ENCODE measurements at regions not wholly inside any gene's neighbourhood (a gene's known extent, or its start where the extent isn't known, plus 50 kb on each side); places are given as distances from the start of the nearest gene placed in this dataset.
"Not testable (repeated sequence)": the region's sequence is repeated elsewhere in the genome, so short reads cannot be mapped to it uniquely, and the experiment has no call there.

DNA sequence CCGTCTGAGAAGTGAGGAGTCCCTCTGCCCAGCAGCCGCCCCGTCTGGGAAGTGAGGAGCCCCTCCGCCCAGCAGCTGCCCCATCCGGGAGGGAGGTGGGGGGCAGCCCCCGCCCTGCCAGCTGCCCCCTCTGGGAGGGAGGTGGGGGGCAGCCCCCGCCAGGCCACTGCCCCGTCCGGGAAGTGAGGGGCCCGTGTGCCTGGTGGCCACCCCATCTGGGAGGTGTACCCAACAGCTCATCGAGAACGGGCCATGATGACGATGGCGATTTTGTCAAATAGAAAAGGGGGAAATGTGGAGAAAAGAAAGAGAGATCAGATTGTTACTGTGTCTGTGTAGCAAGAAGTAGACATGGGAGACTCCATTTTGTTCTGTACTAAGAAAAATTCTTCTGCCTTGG is 208.8 kb downstream of the KDM5D start:
- H3K27me3 ChIP-seq (ENCODE audit: control insufficient read depth, insufficient read depth); H3K4me3 ChIP-seq (ENCODE audit: low read length); H3K4me1 ChIP-seq (ENCODE audit: control insufficient read depth, insufficient read depth, low read length); ATAC-seq; intact Hi-C loops (cut with DNase I); DNase-seq; H3K27ac ChIP-seq (ENCODE audit: low read length); H3K9me3 ChIP-seq (ENCODE audit: control insufficient read depth, low read length): not testable (repeated sequence)
- 93% methylated on average over 14 of the region's 14 CpGs for WGBS

DNA sequence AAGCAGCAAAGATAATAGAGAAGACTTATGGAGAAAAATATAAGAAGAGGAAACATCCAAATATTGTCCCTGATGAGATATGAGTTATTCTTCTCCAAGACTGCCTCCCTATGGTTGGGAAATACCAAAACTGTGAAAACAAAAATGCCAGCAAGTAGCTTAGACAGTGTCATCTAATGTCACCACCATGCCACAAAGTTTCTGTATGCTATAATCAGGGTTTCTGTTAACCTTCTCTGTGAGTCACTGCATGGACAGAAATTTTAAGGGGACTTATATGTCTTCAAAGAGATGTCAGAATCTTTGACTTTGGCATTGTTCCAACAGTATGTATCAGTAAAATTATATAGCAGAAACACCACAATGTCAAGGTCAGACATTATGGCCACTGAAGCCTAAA is 222.6 kb downstream of the KDM5D start:
- no peaks in the 10 kb centered on the region for H3K27me3 ChIP-seq (ENCODE audit: control insufficient read depth, insufficient read depth)
- no peaks in the 10 kb centered on the region for H3K9me3 ChIP-seq (ENCODE audit: control insufficient read depth, low read length)
- DNase-seq (no peak), ATAC-seq (no peak)
- intact Hi-C loops (cut with DNase I), result no loop called here
- no peak overlapping the region for H3K27ac ChIP-seq (ENCODE audit: low read length)
- no peak overlapping the region for H3K4me3 ChIP-seq (ENCODE audit: low read length)
- H3K4me1 ChIP-seq (ENCODE audit: control insufficient read depth, insufficient read depth, low read length), result no peaks in the 10 kb centered on the region

DNA sequence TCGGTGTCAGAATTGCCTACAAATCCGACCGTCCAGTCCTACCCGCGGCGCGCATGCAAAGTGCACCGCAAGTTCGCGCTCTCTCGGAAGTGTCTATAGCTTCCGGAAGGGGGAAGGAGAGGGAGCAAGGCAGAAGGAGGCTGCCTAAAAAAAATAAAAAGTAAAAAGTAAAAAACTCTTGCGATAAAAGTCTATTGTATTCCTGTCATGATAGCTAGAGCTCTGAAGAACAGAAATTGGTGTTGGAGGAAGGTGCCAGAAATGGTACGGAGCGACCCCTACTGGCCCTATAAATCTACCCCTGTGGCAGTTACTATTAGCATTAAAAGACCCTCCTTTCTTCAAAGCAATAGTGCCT is 241.5 kb downstream of the KDM5D start:
- Histone ChIP-seq H3K27ac (ENCODE audit: low read length) (no peak overlapping the region), H3K4me3 (ENCODE audit: low read length) (no peak overlapping the region), H3K4me1 (ENCODE audit: control insufficient read depth, insufficient read depth, low read length) (no peaks in the 10 kb centered on the region), H3K9me3 (ENCODE audit: control insufficient read depth, low read length) (no peaks in the 10 kb centered on the region), H3K27me3 (ENCODE audit: control insufficient read depth, insufficient read depth) (no peaks in the 10 kb centered on the region)
- DNase-seq (no peak), ATAC-seq (no peak)
- intact Hi-C loops (cut with DNase I), result no loop called here
- WGBS, result 30% methylated on average over 15 of the region's 15 CpGs

DNA sequence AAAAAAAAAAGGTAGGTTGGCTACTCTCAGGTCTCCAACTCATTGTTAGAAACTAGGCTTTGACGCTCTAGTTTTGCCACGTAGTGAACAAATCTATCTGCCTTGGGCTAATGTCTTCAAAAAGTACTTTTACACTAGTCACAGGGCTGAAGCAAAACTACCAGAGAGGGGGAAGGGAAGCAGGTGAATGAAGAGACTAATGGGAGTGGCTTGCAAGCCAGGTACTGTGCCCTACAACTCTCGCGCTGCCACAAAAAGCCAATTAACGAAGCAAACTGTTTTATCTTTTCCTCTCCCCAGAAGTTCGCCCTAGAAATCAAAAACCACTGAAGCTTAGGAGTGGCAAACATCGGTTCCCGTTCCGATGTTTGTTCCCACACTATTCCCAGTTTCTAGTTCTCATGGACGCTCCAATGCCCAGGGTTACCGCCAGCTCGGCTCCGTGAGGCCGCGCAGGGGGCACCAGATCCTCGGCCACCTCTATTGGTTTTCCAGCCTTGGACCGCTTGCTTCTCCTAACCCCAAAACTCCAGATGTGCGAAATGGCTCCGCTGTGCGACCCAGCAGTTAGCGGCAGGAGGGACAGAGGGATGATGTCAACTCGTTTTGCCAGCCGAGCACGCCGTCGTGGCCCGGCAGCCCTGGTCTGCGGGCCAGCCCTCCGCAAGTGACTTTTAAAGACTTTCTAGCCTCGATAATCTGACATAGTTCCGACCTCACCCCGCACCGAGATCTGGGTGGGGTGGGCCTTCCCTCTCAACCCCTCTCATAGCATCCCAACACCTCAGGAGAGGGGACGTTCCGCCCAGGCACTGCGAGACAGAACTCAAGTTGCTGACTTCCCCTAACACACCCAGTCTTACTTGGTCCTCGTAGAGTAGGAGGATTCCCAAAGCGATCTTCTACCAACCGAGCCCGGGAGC is 242.1 kb downstream of the KDM5D start:
- intact Hi-C loops (cut with DNase I), result no loop called here
- WGBS, result 24% methylated on average over 40 of the region's 40 CpGs
- H3K4me1 ChIP-seq (ENCODE audit: control insufficient read depth, insufficient read depth, low read length), result no peaks in the 10 kb centered on the region
- ATAC-seq (no peak), DNase-seq (no peak)
- no peak overlapping the region for H3K4me3 ChIP-seq (ENCODE audit: low read length)
- no peaks in the 10 kb centered on the region for H3K9me3 ChIP-seq (ENCODE audit: control insufficient read depth, low read length)
- H3K27me3 ChIP-seq (ENCODE audit: control insufficient read depth, insufficient read depth), result no peaks in the 10 kb centered on the region
- H3K27ac ChIP-seq (ENCODE audit: low read length), result no peak overlapping the region

DNA sequence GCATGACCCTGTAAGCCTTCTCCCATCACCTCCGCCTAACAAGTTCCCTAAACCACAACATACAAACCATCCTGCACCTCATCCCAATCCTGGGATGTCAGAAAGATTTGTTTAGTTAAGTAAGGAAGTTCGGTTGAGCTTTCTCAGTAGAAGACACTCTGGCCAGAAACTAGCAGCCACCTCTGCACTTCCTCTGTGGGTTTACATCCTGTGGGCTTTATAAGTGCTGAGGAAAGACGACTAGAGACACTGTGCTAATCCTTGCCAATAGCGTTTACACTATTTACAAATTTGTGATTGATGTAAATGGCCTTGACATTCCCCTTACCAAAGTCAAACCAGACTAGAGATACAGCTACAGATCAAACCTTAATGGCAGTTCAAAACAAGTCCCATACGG is 246.0 kb downstream of the KDM5D start:
- H3K27ac ChIP-seq (ENCODE audit: low read length), result no peak overlapping the region

DNA sequence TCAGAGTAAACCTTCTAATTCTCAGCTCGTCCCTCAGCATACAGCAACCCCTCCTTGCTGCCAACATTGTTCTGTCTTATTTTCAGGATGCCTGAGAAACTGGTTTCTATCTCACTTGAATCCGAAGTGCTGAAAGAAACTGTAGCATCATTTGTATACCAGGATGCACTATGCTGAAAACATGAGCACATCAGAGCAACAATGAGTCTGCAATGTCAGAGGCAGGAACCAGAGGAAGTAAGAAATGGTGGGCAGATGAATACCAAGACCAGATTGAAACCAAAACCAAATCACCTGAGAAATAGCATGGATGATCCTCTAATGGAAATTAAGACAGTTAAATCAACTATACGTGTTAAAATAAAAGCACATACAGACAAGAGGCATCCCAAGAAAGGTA is 257.0 kb downstream of the KDM5D start:
- H3K4me1 ChIP-seq (ENCODE audit: control insufficient read depth, insufficient read depth, low read length), result no peaks in the 10 kb centered on the region
- no peak overlapping the region for H3K4me3 ChIP-seq (ENCODE audit: low read length)
- ATAC-seq, result no peak
- no peaks in the 10 kb centered on the region for H3K9me3 ChIP-seq (ENCODE audit: control insufficient read depth, low read length)
- no peak for DNase-seq
- H3K27me3 ChIP-seq (ENCODE audit: control insufficient read depth, insufficient read depth), result no peaks in the 10 kb centered on the region
- WGBS, result 62% methylated on average over 3 of the region's 3 CpGs
- H3K27ac ChIP-seq (ENCODE audit: low read length), result no peak overlapping the region
- intact Hi-C loops (cut with DNase I), result no loop called here

More for the DNA sequence above, 246.0 kb downstream of the KDM5D start:
- Histone ChIP-seq H3K27me3 (ENCODE audit: control insufficient read depth, insufficient read depth) (no peaks in the 10 kb centered on the region), H3K4me3 (ENCODE audit: low read length) (no peak overlapping the region), H3K4me1 (ENCODE audit: control insufficient read depth, insufficient read depth, low read length) (no peaks in the 10 kb centered on the region), H3K9me3 (ENCODE audit: control insufficient read depth, low read length) (no peaks in the 10 kb centered on the region)
- DNase-seq (no peak), ATAC-seq (no peak)
- 56% methylated on average over 5 of the region's 5 CpGs for WGBS
- intact Hi-C loops (cut with DNase I), result no loop called here

DNA sequence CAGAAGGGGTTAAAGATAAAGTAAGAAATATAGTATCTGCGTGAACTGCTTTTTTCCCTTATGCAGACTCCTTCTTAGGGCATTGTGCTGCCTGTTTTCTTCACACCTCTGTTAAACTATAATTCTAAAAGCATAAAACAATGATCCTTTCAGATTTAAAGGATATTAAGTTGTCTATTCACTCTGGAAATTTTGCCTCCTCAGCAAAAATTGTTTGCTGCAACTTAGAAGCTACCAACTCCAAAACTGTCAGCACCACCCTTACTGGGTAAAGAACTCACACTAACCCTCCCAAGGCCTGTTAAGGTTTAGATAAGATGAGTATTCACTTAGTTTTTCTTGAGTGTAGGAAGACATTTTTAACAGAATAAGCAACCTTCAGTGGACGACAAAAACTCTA is 259.5 kb downstream of the KDM5D start:
- no peak overlapping the region for H3K27ac ChIP-seq (ENCODE audit: low read length)
- no peaks in the 10 kb centered on the region for H3K27me3 ChIP-seq (ENCODE audit: control insufficient read depth, insufficient read depth)
- no peak overlapping the region for H3K4me3 ChIP-seq (ENCODE audit: low read length)
- H3K9me3 ChIP-seq (ENCODE audit: control insufficient read depth, low read length), result no peaks in the 10 kb centered on the region
- intact Hi-C loops (cut with DNase I), result no loop called here
- H3K4me1 ChIP-seq (ENCODE audit: control insufficient read depth, insufficient read depth, low read length), result no peaks in the 10 kb centered on the region
- ATAC-seq (no peak), DNase-seq (no peak)
- WGBS, result 82% methylated on average over 2 of the region's 2 CpGs

DNA sequence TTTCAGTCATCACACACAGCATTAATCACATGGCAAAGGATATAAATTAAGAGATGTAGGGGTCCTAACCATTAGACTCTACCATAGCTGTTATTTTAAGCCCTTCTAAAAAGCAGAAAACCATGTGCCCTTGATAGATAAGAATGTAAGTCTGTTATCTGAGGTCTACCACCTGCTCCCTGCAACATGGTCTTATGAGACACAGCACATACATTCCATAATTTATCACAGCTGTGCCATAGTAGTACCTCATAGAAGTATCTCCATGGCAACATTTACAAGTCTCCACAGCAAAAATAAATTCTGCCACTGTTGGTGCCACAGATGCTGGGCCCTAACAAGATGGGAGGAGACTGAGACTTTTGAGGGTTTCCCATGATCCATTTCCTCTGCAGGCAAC is 265.4 kb downstream of the KDM5D start:
- Histone ChIP-seq H3K4me1 (ENCODE audit: control insufficient read depth, insufficient read depth, low read length) (no peaks in the 10 kb centered on the region), H3K27ac (ENCODE audit: low read length) (no peak overlapping the region), H3K4me3 (ENCODE audit: low read length) (no peak overlapping the region), H3K9me3 (ENCODE audit: control insufficient read depth, low read length) (no peaks in the 10 kb centered on the region), H3K27me3 (ENCODE audit: control insufficient read depth, insufficient read depth) (no peaks in the 10 kb centered on the region)
- ATAC-seq (no peak), DNase-seq (no peak)
- intact Hi-C loops (cut with DNase I), result no loop called here

DNA sequence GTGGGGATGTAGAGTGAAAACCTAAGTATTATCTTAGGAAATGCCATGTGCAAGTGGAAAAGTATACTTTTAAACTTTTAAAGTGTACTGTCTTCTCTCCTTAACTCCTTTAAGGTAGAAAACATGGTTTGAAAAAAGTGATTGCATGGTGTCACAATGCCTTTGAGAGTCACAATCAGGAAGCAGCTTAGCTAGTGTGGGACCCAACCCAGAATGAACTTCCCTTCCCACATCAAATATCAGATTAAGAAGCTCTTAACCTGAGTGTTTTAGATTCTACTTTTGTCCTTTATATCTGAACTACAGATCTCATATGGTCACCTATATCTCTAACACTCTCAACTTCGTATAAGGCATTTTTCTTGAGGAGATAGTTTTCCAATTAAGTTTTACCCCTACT is 266.6 kb downstream of the KDM5D start:
- DNase-seq, result no peak
- intact Hi-C loops (cut with DNase I), result no loop called here
- H3K27me3 ChIP-seq (ENCODE audit: control insufficient read depth, insufficient read depth), result no peaks in the 10 kb centered on the region
- no peak for ATAC-seq
- no peak overlapping the region for H3K4me3 ChIP-seq (ENCODE audit: low read length)
- 42% methylated on average over 1 of the region's 1 CpG for WGBS
- H3K4me1 ChIP-seq (ENCODE audit: control insufficient read depth, insufficient read depth, low read length), result no peaks in the 10 kb centered on the region
- H3K9me3 ChIP-seq (ENCODE audit: control insufficient read depth, low read length), result no peaks in the 10 kb centered on the region
- H3K27ac ChIP-seq (ENCODE audit: low read length), result no peak overlapping the region

DNA sequence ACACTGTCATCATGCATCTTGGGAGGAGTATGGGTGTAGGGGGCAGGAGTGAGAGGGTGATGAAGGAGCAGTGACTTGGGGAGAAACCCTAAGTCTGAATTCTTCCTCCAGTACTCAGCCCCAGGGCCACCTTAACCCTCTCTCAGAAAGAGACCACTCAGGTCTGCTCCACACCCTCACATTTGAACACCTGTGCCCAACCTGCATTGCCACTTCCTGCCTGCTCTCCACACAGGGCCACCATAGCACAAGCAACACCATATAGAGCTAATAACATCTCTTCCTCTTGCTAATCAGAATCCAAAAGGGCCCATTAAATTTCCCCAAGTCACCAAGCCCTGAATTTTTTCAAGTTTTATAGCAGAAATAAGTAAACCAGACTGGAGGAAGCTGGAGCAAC is 278.7 kb downstream of the KDM5D start:
- ATAC-seq, result no peak
- no peaks in the 10 kb centered on the region for H3K27me3 ChIP-seq (ENCODE audit: control insufficient read depth, insufficient read depth)
- intact Hi-C loops (cut with DNase I), result no loop called here
- DNase-seq, result no peak
- H3K9me3 ChIP-seq (ENCODE audit: control insufficient read depth, low read length), result no peaks in the 10 kb centered on the region
- H3K4me1 ChIP-seq (ENCODE audit: control insufficient read depth, insufficient read depth, low read length), result no peaks in the 10 kb centered on the region
- H3K27ac ChIP-seq (ENCODE audit: low read length), result no peak overlapping the region
- no peak overlapping the region for H3K4me3 ChIP-seq (ENCODE audit: low read length)

DNA sequence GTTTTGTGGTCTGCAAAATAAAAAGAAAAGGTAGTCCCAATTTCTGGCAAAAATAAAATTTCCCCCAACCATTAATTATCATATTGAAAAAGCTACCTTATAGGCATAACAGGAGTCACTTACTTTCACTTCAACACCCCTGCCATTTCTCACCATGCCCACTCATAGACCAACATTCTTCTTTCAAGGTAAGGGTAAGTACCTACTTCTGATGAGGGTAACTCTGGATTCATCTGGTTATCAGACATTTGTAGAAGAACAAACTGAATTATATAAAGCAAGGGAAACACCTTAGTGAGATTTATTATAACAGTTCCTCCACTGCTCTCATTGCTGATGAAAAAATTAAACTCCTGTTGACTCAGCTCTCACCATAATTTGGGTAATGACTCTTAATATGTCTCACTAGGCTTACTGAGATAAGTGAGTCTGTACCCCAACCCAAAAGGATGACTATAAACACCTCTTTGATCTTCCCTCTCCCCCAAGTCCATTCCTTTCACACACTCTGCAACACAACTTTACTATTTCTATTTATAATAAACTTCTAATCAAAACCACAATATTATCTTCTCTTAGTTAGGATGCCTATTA is 287.6 kb downstream of the KDM5D start:
- Histone ChIP-seq H3K9me3 (ENCODE audit: control insufficient read depth, low read length) (no peaks in the 10 kb centered on the region), H3K27me3 (ENCODE audit: control insufficient read depth, insufficient read depth) (no peaks in the 10 kb centered on the region), H3K4me1 (ENCODE audit: control insufficient read depth, insufficient read depth, low read length) (no peaks in the 10 kb centered on the region), H3K4me3 (ENCODE audit: low read length) (no peak overlapping the region), H3K27ac (ENCODE audit: low read length) (no peak overlapping the region)
- intact Hi-C loops (cut with DNase I), result no loop called here
- ATAC-seq (no peak), DNase-seq (no peak)

DNA sequence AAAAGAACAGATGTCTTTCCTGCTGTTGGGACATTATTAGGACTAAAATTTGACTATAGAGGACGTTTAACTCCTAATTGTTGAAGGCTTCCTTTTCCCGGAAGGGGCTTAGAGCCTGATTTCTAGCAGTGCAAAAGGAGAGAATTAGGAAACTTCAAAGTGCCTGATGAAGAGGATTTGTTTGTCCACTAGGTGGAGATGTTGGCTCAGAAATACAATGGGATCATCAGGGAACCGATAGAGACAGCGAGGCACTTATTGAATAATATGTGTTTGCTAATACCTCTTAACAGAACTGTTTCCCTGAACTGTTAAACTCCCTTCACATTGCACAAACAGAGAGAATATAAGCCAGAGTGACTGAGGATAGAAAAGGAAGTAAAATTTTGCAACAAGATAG is 311.5 kb downstream of the KDM5D start:
- Histone ChIP-seq H3K27ac (ENCODE audit: low read length) (no peak overlapping the region), H3K4me1 (ENCODE audit: control insufficient read depth, insufficient read depth, low read length) (no peaks in the 10 kb centered on the region), H3K27me3 (ENCODE audit: control insufficient read depth, insufficient read depth) (no peaks in the 10 kb centered on the region), H3K4me3 (ENCODE audit: low read length) (no peak overlapping the region), H3K9me3 (ENCODE audit: control insufficient read depth, low read length) (no peaks in the 10 kb centered on the region)
- intact Hi-C loops (cut with DNase I), result no loop called here
- DNase-seq (no peak), ATAC-seq (peak in 1 of 2 donors; percentile 40)
- WGBS, result 4% methylated on average over 4 of the region's 4 CpGs

Measured in right cardiac atrium (tissue), 5 donors.